ENCODE measurements at regions not wholly inside any gene's neighbourhood (a gene's known extent, or its start where the extent isn't known, plus 50 kb on each side); places are given as distances from the start of the nearest gene placed in this dataset.

DNA sequence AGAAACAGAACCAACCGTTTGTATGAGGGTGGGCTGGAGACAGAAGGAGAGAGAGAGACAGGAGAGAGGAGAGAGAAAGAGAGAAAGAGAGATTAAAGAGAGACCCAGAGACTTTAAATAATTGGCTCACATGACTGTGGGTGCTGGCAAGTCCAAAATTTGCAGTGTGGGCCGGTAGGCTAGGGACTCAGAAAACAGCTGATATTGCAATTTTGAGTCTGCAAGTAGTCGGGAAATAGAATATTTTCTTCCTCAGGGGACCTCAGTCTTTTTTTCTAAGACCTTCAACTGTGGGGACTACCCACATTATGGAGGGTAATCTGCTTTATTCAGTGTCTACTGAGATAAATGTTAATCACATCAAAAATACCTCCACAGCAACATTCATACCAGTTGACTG is 1439.0 kb downstream of the CDH11 start:
- TF ChIP-seq FOXP2 (optimal IDR thresholded peaks at IDR 0.05; ENCODE audit: borderline replicate concordance, extremely low read depth, extremely low read length, insufficient read depth) (no peak), TAF1 (IDR thresholded peaks at IDR 0.05; ENCODE audit: borderline replicate concordance, insufficient read depth, low read length) (no peak), SIN3A (IDR thresholded peaks at IDR 0.05; ENCODE audit: borderline replicate concordance, insufficient read depth, low read length) (no peak), POLR2AphosphoS5 (IDR thresholded peaks at IDR 0.05; ENCODE audit: low read depth, low read length) (no peak)
- TF ChIP-seq, protein P1, sequence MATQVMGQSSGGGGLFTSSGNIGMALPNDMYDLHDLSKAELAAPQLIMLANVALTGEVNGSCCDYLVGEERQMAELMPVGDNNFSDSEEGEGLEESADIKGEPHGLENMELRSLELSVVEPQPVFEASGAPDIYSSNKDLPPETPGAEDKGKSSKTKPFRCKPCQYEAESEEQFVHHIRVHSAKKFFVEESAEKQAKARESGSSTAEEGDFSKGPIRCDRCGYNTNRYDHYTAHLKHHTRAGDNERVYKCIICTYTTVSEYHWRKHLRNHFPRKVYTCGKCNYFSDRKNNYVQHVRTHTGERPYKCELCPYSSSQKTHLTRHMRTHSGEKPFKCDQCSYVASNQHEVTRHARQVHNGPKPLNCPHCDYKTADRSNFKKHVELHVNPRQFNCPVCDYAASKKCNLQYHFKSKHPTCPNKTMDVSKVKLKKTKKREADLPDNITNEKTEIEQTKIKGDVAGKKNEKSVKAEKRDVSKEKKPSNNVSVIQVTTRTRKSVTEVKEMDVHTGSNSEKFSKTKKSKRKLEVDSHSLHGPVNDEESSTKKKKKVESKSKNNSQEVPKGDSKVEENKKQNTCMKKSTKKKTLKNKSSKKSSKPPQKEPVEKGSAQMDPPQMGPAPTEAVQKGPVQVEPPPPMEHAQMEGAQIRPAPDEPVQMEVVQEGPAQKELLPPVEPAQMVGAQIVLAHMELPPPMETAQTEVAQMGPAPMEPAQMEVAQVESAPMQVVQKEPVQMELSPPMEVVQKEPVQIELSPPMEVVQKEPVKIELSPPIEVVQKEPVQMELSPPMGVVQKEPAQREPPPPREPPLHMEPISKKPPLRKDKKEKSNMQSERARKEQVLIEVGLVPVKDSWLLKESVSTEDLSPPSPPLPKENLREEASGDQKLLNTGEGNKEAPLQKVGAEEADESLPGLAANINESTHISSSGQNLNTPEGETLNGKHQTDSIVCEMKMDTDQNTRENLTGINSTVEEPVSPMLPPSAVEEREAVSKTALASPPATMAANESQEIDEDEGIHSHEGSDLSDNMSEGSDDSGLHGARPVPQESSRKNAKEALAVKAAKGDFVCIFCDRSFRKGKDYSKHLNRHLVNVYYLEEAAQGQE (IDR thresholded peaks at IDR 0.05; ENCODE audit: insufficient read depth in 1 of 2, low read depth in 2 of 2, low read length in 2 of 2), result no peak

DNA sequence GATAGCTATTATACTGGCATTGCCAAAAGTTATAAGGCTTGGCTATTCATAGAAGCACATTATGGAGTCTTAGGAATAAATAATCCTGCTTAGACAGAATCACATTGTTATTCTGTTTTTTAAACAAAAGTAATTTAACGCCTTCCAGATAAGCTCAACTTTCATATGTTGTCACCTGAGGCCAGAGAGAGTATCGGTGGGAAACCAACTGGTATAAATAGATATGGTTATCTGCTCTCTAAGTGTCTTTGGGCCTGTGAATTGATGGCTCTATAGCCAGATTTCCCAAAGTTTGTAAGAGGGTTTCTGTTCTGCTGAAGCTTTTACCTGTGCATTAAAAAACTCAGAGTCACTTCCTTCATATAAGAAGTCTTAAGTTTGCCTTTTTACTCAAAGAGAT is 1449.4 kb downstream of the CDH11 start:
- no peak for TF ChIP-seq TAF1 (IDR thresholded peaks at IDR 0.05; ENCODE audit: borderline replicate concordance, insufficient read depth, low read length)
- TF ChIP-seq FOXP2 (optimal IDR thresholded peaks at IDR 0.05; ENCODE audit: borderline replicate concordance, extremely low read depth, extremely low read length, insufficient read depth), result no peak
- TF ChIP-seq, protein P1 (IDR thresholded peaks at IDR 0.05; ENCODE audit: insufficient read depth in 1 of 2, low read depth in 2 of 2, low read length in 2 of 2), result no peak
- TF ChIP-seq SIN3A (IDR thresholded peaks at IDR 0.05; ENCODE audit: borderline replicate concordance, insufficient read depth, low read length), result no peak
- no peak for TF ChIP-seq POLR2AphosphoS5 (IDR thresholded peaks at IDR 0.05; ENCODE audit: low read depth, low read length)

DNA sequence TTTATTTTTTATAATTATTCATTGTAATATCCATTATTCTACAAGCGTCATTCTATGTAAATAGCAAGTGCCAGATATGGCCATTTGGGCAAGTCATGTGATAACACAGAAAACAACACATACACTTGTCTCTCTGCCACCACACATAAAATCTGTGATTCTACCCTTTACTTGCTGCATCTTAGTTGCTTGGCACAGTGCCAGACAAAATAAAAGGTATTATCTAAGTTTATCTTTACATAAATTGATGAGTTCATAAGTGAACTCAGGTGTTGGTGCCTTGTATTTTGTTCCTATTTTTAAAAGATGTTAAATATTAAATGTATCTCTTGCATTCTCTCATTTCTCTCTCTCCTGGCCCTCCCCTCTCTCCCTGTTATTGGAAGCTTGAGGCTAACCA is 1458.7 kb downstream of the CDH11 start:
- TF ChIP-seq TAF1 (IDR thresholded peaks at IDR 0.05; ENCODE audit: borderline replicate concordance, insufficient read depth, low read length) (no peak), POLR2AphosphoS5 (IDR thresholded peaks at IDR 0.05; ENCODE audit: low read depth, low read length) (no peak), SIN3A (IDR thresholded peaks at IDR 0.05; ENCODE audit: borderline replicate concordance, insufficient read depth, low read length) (no peak), FOXP2 (optimal IDR thresholded peaks at IDR 0.05; ENCODE audit: borderline replicate concordance, extremely low read depth, extremely low read length, insufficient read depth) (no peak)
- TF ChIP-seq, protein P1 (IDR thresholded peaks at IDR 0.05; ENCODE audit: insufficient read depth in 1 of 2, low read depth in 2 of 2, low read length in 2 of 2), result no peak

DNA sequence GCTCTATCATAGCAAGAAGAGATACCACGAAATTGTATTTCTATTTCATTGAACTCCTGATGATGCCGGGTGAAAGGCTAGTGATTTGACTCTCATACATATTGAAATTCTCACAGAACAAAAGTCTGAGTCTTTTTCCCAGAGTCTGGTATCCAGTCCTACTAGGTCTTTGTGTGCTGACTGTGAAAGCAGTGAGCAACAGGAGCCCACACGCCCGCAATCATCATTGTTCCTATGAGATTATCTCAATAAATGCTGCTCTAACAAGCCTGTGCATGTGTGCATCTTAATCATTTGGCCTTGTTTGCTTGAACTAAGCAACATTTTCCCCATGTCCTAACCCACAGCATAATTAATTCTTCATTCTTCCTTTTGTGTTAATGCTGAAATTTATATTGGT is 1466.0 kb downstream of the CDH11 start:
- no peak for TF ChIP-seq TAF1 (IDR thresholded peaks at IDR 0.05; ENCODE audit: borderline replicate concordance, insufficient read depth, low read length)
- no peak for TF ChIP-seq POLR2AphosphoS5 (IDR thresholded peaks at IDR 0.05; ENCODE audit: low read depth, low read length)
- no peak for TF ChIP-seq FOXP2 (optimal IDR thresholded peaks at IDR 0.05; ENCODE audit: borderline replicate concordance, extremely low read depth, extremely low read length, insufficient read depth)
- TF ChIP-seq, protein P1 (IDR thresholded peaks at IDR 0.05; ENCODE audit: insufficient read depth in 1 of 2, low read depth in 2 of 2, low read length in 2 of 2), result no peak
- TF ChIP-seq SIN3A (IDR thresholded peaks at IDR 0.05; ENCODE audit: borderline replicate concordance, insufficient read depth, low read length), result no peak

Measured in PFSK-1 (cell line).